T-helper 1 cell treated with Interleukin-12 subunit alpha and Interleukin-12 subunit beta and Interleukin-4 antibody, amounts not matched to agents 30 ng/mL and 1 ng/mL, for 36 hours (primary cell): ENCODE measurements at regions not wholly inside any gene's neighbourhood (a gene's known extent, or its start where the extent isn't known, plus 50 kb on each side); places are given as distances from the start of the nearest gene placed in this dataset.
"Not testable (repeated sequence)": the region's sequence is repeated elsewhere in the genome, so short reads cannot be mapped to it uniquely, and the experiment has no call there.

Source experiments
- intact Hi-C: fragments of 100-400 bp; cut with micrococcal nuclease; formaldehyde crosslinking; loops from one replicate; pipeline ENCODE4 v1.15.1; 2024

DNA sequence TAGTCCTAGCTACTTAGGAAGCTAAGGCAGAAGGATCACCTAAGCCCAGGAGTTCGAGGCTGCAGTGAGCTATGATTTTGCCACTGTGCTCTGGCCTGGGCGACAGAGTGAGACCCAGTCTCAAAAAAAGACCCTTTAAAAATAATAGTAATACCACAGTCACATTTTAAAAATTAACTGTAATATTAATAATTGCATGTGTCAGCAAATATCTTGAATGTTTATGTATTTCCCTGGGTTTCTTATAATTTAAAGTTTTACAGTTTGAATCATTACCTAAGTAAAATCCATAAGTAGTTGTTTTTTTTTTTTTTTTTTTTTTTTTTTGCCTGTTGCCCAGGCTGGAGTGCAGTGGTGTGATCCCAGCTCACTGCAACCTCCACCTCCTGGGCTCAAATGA is 69.2 kb downstream of the LYZL2 start:
- intact Hi-C loops: no loop called here

DNA sequence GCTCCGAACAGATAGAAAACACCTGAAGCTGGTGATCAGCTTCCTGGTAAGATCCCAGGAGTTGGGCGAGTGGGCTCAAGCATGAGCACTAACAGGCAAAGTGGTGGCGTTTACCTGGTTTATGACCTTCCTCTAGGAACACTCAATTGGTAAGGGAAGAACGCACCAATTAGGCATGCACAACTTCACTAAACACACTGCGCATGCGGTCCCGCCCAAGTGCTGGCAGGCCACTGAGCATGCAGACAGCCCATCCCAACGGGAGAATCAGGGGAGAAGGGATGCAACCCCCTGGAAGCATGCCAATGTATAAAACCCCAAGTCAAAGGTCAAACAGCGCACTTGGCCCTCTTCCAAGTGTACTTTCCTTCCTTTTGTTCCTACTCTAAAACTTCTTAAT is 70.4 kb downstream of the LYZL2 start:
- intact Hi-C loops: no loop called here

DNA sequence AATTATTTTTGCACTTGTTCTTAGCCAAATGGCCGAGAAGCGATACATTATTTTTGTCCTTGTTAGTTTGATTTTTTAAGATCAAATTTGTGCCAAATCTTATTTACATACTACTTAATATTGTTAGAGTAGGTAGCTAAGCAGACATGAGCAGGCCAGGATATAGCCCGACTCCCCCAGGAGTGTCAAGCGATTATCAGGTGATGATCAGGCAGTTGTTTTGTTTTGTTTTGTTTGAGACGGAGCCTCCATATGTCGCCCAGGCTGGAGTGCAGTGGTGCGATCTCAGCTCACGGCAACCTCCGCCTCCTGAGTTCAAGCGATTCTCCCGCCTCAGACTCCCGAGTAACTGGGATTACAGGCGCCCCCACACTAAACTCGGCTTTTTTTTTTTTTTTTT is 71.1 kb downstream of the LYZL2 start:
- intact Hi-C loops: no loop called here

DNA sequence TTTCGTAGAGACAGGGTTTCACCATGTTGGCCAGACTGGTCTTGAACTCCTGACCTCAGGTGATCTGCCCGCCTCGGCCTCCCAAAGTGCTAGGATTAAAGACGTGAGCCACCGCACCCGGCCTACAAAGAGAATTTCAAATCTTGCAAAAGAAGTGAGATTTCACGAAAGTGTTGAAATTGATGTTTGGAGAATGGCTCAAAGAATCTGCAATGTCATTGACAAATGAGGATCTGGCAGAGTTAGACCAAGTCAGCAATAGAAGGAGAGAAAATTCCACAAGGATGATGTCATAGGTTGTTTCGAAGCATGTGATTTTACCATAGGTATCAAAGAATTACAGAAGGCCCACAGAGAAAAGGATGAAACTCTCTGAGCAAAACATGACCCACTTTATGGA is 71.7 kb downstream of the LYZL2 start:
- intact Hi-C loops: no loop called here

DNA sequence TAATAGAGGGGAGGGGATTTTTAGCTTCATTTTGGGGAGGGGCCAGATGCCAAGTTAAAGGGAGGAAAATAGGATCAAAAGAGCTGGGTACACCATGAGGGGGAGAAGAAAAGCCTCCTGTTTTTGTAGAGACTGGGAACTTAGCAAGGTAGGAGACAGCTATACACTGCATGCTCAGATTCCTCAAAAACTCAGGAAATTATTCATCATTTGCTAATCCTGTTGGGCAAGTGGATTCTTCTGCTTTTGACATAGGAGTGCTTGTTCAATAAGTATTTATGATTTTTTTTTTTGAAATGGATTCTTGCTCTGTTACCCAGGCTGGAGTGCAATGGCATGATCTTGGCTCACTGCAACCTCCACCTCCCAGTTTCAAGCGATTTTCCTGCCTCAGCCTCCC is 73.4 kb downstream of the LYZL2 start:
- intact Hi-C loops: no loop called here

DNA sequence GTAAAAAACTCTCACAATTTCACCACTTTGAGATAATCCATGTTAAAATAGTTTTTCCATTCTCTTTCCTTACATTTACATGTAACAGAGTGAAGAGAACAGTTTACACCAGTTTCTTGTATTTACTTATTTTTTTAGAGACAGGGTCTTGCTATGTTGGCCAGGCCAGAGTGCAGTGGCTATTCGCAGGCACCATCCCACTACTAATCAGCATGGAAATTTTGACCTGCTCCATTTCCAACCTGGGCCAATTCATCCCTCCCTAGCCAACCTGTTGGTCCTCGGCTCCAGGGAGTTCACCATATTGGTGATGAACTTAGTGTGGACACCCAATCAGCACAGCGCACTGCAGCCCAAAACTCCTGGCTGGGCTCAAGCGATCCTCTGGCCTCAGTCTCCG is 74.1 kb downstream of the LYZL2 start:
- intact Hi-C loops: no loop called here

DNA sequence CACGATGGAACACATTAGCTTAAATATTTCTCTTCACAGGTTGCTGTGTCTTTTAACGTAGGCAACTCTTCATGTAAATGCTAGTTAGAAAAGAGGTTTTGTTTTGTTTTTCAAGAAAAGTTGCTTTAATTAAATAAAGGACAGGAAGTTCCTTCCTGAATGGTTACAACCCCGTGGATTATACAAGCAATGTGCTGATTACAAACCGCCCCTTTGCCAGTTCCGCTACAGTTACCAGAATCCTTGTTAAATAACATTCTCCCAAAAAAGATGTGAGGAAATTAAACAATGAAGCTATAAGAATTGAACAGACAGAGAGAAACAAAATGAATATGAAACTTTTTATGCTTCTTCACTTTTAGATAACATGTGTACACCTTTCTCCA is 75.1 kb downstream of the LYZL2 start:
- intact Hi-C loops: no loop called here

DNA sequence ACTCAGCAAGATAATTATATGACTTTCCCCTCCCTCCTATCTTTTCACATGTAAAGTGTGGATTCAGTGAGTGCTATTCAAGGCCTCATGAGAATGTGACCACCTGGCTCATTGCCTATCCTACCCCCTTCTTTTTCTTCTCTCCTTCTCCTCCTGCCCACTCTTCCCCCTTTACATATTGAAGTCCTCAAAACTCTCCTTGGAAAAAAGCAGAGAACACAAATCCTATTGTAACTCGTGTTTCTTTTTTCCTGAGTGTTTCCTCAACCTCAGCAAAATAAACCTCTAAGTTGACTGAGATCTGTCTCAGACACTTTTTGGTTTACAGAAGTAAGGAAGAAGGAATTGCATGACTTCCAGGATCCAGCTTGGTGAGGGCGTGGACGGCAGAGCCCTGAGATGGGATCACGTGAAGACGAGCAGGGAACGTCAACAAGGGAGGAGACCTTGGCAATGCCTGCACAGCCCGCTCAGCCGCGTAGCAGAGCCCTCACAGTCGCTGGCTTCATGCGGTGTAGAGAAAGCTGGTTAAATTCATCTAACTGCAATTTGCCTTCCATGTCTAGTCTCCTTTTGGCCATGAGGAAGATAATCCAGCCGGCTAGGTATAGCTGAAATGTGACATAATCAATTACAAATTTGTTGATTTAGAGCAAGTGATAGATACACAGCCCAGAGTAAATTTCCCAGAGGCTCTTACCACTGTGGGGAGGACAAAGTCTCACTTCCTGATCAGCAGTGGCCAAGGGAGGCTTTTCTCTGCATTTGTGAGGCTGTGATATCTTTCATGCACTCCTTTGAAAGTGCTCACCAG is 75.7 kb downstream of the LYZL2 start:
- intact Hi-C loops: no loop called here

DNA sequence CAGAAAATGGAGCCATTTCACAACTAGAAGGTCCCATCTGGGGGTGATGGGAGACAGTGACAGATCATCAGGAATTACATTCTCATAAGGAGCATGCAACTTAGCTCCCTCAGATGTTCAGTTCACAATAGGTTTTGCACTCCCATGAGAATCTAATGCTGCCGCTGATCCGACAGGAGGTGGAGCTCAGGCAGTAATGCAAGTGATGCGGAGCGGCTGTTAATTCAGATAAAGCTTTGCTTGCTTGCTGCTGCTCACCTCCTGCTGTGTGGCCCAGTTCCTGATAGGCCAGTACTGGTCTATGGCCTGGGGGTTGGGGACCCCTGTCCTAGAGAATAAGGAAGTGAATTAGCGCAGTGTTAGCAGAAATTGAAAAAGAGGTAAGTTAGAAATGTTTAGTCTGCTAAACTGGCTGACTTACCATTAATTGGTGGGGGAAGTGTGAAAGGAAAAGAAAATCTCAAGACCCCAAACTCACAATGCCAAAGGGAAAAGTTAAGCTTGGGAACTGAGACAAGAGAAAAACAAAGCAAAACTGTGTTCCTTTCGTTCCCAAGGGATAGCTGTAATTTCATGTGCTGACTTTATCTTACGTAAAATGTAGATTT is 76.4 kb downstream of the LYZL2 start:
- intact Hi-C loops: no loop called here

DNA sequence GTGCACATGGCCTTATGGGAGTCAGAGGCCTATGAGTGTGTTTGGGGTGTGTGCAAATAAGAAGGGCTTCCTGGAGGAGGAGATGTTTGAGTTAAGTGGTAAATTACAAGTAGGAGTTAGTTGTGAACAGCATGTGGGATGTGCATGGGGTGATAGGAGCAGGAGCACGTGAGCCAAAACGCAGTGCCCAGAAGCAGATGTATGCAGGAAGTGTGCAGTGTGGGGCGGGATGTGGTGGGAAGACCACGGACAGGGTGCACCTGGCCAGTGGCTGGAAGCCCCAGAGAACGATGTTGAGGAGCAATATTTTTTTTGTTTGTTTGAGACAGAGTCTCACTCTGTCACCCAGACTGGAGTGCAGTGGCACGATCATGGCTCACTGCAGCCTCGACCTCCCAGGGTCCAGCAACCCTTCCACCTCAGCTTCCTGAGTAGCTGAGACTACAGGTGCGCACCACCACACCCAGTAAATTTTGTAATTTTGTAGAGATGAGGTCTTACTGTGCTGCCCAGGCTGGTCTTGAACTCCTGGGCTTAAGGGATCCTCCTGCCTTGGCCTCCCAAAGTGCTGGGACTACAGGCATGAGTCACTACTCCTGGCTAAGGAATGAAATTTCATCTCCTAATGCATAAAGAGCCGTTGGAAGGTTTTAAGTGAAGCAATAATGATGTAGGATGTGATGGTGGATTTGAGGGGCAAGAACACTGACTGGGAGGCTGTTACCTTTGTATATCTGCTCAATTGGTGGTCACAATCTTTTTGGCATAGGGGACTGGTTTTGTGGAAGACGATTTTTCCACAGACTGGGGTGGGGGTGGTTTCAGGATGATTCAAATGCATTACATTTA is 78.4 kb downstream of the LYZL2 start:
- intact Hi-C loops: no loop called here

DNA sequence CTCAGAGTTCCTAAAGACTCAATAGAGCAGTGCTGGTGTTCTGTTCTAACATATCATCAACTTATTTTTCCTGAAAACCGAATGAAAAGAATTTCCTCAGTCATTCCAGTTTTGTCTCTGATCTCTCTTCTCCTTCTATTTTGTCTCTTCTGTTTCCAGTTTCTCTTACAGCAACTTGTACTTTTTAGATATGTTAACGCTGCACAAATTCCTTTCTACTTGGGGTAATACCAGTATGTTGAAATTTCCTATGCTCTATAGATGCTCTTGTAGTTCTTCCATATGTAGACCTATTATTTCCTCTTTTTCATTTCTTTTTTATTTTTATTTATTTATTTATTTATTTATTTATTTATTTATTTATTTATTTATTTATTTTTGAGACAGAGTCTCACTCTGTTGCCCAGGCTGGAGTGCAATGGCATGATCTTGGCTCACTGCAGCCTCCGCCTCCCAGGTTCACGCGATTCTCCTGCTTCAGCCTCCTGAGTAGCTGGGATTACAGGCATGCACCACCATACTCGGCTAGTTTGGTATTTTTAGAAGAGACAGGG is 80.3 kb downstream of the LYZL2 start:
- intact Hi-C loops: not testable (repeated sequence)

DNA sequence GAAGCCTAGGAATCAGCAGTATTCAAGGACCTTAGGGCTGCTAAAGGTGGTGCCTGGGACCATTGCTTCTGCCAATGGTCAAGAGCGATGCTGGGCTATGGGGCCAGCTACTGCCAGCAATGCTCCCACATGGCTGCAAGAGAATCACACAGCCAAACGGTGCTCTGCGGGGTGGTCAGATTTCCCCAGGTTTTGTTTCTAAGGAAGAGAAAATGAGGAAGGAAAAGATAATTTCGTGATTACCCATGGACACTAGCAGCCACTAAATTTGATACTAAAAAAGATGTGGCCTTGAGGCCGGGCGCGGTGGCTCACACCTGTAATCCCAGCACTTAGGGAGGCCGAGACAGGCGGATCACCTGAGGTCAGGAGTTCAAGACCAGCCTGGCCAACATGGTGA is 83.0 kb downstream of the LYZL2 start:
- intact Hi-C loops: no loop called here

DNA sequence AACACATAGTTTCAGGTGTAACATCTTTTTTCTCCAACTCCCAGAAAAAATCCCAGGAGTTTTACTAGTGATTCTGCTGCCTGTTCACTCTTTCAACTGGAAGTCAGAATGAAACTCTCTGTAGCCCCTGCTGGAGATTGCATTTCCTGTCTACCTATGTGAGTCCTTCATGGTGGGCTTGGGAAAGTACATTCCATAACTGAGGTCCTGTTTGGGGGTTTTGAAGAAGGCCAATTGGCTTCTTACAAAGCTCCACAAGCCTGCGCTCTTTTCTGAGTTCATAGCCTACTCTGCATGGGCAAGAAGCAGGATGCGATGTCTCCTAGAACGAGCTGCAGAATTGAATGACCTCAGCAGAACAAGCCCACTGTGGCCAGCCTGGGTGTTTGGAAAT is 86.7 kb downstream of the LYZL2 start:
- intact Hi-C loops: no loop called here

DNA sequence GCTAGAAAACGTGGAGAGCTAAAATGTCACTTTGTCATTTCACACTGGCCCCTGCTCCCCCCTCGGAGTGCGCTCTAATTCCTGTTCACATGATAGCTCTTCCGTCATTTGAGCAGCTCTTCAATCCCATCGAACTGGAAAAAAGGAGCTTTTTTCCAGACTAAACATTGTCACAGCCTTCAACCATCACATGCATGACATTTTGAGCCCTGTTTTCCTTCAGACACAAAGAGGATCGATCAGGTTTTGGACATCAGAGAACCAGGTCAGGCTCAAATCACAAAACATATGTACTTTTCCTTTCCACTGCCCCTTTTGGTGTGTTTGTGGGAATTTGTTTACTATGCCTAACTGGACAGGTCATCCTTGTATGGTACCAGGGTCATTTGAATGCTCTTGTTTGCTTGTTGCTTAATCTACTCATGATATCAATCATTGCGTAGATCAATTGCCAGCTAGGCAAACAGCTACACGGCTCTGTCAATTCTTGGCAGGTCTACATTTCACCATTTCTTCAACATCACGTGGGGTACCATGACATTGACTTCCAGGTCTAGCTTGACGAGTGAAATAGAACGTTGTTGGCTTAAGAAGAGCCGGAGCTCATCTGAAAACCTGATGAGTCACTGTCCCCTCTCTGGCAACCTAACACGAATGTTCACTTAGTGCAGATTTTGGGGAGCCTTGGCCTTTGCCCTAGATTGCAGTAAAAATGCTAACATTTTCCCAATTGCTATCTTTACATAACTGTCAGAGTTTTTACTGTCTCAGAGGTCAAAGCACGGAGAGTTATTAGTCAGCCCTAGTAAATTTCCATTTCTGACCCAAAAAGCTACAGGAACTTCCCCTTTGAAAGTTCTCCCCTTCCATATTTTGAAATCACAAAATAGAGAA is 87.3 kb downstream of the LYZL2 start:
- intact Hi-C loops: no loop called here

DNA sequence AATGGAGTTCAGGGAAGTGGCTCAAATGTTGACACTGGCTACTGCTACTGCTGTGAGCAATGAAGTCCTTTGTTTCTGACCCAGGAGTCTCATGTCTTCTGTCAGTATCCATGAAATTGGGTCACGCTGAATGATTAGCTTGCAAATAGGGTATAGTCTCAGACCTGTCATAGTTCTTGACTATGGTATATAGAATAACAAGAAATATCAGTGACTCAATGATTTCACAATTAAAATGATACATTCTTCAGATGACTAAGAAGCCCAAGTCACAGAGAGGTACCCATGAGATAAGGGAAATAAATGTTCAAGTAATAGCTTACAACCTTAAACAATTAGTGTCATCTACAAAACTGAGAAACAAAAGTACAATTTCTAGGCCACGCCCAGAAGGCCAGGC is 89.3 kb downstream of the LYZL2 start:
- intact Hi-C loops: no loop called here

DNA sequence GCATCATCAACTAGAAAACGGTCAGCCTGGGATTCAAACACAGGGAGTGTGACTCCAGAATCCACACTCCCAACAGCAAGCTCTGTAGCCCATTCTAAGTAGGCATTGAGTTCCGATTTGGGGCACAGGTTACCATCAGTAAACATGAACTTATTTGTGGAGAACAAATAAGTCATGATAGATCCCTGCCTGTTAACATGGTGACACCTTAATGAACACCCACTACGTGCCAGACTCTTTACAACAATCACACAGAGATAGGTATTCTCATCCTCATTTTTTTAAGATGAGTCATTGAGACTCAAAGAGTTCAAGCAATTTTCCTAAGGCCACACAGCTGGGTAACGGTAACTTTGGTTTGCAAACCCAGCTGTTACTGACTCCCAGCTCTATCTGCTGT is 91.5 kb downstream of the LYZL2 start:
- intact Hi-C loops: no loop called here

DNA sequence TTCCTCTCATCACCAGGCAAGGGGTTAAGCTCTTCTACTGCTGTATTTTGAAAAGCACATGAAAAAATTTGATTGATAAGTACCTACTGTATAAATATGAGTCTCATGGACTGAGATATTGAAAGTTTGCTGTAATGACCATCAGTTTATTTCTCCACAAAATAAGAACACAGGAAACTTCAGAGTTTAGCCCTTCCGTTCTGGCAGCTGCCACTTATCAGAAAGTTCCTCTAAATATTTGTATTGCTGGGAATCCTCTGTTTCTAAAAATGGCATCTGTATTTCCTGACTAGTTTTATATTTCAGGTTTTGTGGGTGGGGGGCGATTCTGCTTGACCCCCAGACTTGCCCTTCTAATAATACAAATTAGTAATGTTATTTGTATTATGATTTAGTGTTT is 92.0 kb downstream of the LYZL2 start:
- intact Hi-C loops: no loop called here

DNA sequence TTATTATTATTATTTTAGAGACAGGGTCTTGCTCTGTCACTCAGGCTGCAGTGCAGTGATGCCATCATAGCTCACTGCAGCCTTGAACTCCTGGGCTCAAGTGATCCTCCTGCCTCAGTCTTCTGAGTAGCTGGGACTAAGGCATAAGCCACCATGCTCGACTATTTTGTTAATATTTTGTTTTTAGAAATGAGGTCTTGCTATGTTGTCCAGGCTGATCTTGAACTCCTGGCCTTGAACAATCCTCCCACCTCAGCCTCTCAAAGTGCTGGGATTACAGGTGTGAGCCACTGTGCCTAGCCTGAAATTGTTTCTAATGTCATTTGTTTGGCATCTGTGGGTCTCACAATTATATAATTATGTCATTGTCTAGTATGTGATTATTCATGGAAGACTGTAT is 92.4 kb downstream of the LYZL2 start:
- intact Hi-C loops: not testable (repeated sequence)

DNA sequence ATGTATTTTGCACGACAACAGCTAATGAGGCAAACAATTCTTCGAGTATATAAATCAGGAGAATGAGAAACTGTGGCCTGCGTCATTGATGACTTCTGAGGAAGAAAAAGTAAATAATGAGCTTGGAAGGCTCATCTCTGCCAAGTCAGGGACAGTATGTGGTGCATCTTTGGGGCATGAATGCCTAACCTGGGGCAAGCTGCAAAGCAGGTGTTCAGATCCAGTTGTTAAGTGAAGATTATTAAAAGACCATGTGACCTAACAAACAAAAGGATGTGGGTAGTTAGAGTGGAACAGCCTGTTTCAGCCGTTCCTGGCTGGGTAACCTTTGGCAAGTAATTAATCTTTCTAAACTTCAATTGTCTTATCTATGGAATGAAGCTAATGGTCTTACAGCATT is 93.0 kb downstream of the LYZL2 start:
- intact Hi-C loops: no loop called here

DNA sequence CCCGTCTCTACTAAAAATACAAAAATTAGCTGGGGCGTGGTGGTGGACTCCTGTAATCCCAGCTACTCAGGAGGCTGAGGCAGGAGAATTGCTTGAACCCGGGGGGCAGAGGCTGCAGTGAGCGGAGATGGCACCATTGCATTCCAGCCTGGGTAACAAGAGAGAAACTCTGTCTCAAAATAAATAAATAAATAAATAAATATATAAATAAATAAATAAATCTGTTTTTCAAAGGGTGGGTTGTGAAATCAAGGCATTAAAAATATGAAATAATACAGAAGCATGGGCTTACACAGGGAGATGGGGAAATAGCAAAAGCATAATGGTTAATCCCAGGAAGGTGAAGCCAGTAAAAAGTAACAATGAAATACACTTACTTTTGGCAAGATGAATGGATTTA is 93.9 kb downstream of the LYZL2 start:
- intact Hi-C loops: loop anchor here (2.0 kb wide), 1 partner anchor 187 kb away; the partner anchor contains the start of gene MTPAP
